ENCODE measurements at regions not wholly inside any gene's neighbourhood (a gene's known extent, or its start where the extent isn't known, plus 50 kb on each side); places are given as distances from the start of the nearest gene placed in this dataset.
"Not testable (repeated sequence)": the region's sequence is repeated elsewhere in the genome, so short reads cannot be mapped to it uniquely, and the experiment has no call there.

GRCh38 chr5:62250919-62251318 is 55.1 kb upstream of the KIF2A start:
- DNase-seq (ENCODE audit: low spot score): not testable (repeated sequence)

- not testable (repeated sequence) for DNase-seq (ENCODE audit: low spot score)
These were observed 53.5 kb upstream of the KIF2A start for GRCh38 chr5:62252519-62252918.

DNA sequence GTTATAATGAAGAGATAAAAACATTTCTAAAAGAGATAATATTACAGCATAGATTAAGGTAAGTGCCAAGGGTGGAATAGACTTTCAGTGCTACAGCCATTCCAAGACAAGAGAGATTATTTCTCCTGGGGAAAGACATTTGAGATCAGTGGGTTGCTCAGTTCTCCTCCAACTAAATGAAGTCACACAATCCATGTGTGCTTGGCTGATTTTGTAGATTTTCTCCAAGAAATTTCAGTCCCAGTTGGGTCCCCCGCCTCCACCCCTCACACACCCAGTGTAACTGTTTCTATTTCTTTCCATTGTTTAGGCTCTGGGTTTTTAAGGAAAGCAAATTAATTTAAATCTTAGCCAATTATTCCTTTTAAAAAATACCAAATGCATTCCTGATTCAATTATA is 50.5 kb upstream of the KIF2A start:
- DNase-seq (ENCODE audit: low spot score): not testable (repeated sequence)

GRCh38 chr5:62256161-62257019 is 49.6 kb upstream of the KIF2A start:
- DNase-seq (ENCODE audit: low spot score): no peak

All from mesenteric fat pad (tissue), 1 donor.